NCI-H2107 treated with DMSO at 0.1 percent for 48 hours (cell line): ENCODE measurements at regions not wholly inside any gene's neighbourhood (a gene's known extent, or its start where the extent isn't known, plus 50 kb on each side); places are given as distances from the start of the nearest gene placed in this dataset.

Experiments
- DNase-seq: peaks from one replicate; lab custom pipeline; 2025; ENCODE audit not compliant: unreplicated experiment; lab: John Stamatoyannopoulos, UW

- DNase-seq = no peak
These were observed 340.1 kb downstream of the MATN1 start for GRCh38 chr1:30383221-30383711.

GRCh38 chr1:30382496-30382895 is 340.9 kb downstream of the MATN1 start:
- DNase-seq = no peak

DNA sequence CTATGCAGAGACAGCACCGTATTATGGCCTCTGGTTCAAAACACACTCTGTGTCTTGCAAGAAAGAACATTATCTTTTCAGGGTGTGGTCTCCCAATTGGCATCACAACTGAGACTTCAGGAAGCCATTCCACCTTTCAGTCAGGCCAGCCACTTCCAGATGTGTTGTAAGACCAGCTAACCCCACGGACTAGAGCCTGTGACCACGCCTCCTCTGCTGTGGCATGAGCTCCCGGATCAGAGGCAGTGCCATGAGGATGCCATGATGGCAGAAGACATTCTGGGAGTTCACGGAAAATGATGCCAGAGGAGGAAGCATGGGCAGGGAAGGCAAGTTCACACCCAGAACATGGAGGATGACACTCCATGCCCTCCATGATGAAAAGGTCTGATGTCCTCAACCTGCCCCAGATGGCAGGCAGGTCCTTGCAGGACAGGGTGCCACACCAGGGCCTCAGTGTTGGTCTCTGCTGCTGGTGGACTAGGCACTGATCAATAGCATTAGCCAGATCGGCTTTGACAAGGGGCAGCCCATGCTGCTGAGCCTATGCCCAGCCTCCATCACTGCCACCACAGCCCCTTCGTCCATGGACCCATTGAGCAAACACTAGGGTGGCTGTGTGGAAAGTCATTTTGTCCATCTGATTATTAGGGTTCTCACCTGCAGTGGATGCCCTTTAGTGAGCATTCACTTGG is 341.6 kb downstream of the MATN1 start:
- DNase-seq = no peak

- no peak for DNase-seq
These were observed 342.1 kb downstream of the MATN1 start for GRCh38 chr1:30381266-30381665.

DNA sequence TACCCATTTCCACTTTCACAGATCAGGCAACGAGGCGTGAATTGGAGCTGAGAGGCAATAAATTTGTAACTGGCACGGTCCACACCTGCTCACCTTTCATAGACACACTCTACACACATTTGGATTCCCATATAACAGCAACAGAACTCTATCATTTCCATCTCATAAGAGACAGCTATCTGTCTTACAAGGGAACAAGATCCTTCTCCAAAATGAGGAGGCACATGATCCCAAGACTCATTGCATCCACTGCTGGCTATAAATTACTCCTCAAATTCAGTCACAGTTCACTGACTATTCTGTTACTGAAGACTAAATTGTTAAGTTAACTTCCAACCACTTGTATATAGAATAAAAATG is 342.8 kb downstream of the MATN1 start:
- no peak for DNase-seq

- peak; percentile 80 for DNase-seq
These were observed 343.4 kb downstream of the MATN1 start for GRCh38 chr1:30379684-30380624.

- no peak for DNase-seq
These were observed 344.3 kb downstream of the MATN1 start for GRCh38 chr1:30378991-30379581.

- DNase-seq = no peak
These were observed 345.3 kb downstream of the MATN1 start for GRCh38 chr1:30378003-30378596.

DNA sequence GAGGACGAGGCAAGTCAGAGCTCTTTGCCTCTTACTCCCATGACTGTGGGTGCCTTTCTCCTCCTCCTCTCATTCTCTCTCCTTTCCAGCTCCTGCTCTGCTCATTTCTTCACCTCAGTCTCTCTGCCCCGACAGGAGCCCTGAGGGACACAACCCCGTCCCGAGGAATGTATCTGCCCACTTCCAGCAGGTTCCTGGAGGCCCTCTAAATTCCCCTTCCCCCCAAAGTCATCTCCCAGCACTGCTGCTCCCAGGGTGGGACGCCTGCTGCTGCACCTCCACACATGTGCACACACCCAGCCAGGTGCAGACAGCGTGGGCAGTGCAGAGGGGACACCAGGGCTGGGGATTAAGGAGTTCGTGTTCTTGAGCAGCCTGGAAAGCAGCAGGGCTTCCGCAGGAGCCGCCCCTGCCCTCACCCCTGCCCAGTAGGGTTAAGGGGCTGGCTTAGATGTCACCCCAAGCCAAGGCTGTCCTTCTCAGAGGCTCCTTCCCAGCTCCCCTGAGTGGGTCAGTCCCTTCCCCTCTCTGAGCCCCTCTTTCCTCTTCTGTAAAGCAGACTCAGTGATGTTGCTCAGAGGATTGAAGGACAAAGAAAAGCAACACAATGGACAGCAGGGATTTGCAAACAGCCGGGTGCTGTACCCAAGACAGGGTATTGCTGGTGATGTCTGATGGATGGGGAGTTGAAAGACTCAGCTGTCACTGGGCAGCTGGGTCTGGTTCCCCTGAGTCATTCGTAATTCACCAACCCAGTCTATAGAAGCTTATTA is 346.0 kb downstream of the MATN1 start:
- DNase-seq = no peak

GRCh38 chr1:30376054-30376697 is 347.2 kb downstream of the MATN1 start:
- no peak for DNase-seq

GRCh38 chr1:30375156-30375555 is 348.2 kb downstream of the MATN1 start:
- DNase-seq = no peak

DNA sequence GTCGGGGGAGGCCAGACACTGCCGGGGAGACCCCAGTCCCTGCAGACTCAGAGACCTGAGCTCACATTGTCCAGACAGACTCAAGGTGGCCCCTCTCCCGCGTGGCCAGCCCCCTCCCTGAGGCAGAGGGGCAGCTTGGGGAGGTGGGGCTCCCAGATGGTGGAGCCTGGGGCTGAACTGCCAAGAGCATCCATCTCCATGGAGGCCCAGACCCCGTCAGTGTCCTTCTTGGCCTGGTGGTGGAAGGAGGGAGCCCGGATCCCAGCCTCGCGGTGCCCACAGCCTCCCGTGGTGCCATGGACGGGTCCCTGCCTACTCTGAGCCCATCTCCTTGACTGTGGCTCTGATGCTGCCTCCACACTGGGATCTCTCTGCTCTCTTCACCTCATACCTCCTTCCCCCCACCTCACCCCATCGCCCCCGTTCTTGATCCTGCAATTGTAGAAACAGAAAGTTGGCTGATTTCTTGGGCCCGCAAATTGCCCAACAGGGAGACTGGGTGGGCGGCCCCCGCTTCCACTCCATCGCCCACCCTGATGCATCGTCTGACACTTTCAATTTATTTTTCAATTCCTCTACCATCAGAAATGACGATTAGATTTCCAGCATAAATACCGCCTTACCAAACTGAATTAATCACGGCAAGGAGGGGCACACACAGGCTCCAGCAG is 348.9 kb downstream of the MATN1 start:
- no peak for DNase-seq

GRCh38 chr1:30373471-30374399 is 349.6 kb downstream of the MATN1 start:
- DNase-seq = no peak

- no peak for DNase-seq
These were observed 350.5 kb downstream of the MATN1 start for GRCh38 chr1:30372792-30373433.

- no peak for DNase-seq
These were observed 351.2 kb downstream of the MATN1 start for GRCh38 chr1:30371888-30372791.

DNA sequence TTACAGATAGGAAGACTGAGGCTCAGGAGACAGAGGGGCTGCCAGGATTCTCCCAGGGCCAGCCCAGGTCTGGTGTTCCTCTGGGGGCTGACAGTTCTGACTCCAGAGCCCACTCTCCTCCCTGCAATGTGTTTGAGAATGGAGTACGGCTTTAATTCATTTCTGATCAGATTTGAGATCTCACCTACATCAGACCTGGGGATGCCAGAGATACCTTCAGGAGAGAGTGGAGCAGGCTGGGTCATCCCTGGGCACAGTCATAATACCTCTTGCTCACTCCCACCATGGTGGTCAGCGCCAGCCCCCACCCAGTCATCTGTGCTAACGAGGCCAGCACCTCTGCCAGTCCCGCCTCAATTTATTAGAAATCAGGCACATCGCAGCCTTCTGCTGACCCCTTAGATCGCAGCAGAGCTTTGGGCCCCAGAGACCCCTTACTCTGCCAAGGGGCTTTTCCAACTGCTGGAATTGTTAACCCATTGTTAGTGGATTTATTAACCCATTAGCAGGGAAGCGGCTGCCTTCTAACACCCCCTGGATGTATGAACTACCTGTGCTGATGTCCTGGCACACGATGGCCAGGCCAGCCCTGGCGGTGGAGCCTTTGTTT is 352.1 kb downstream of the MATN1 start:
- no peak for DNase-seq
